Glutamatergic neuron (in vitro differentiated cells): ENCODE measurements at regions not wholly inside any gene's neighbourhood (a gene's known extent, or its start where the extent isn't known, plus 50 kb on each side); places are given as distances from the start of the nearest gene placed in this dataset.

Experiments used
- DNase-seq: peaks from one replicate; pipeline ENCODE4 v3.0.0; 2022
- H3K27ac Mint-ChIP-seq: one replicate; pipeline ENCODE4 v1.8.0; 2020; ENCODE audit warnings: mild to moderate bottlenecking, mixed read lengths, inconsistent platforms; ENCODE audit not compliant: unreplicated experiment
- H3K27me3 Mint-ChIP-seq: one replicate; pipeline ENCODE4 v1.8.0; 2020; ENCODE audit warnings: mild to moderate bottlenecking, moderate library complexity, mixed read lengths, inconsistent platforms; ENCODE audit not compliant: unreplicated experiment
- H3K36me3 Mint-ChIP-seq: one replicate; pipeline ENCODE4 v1.8.0; 2020; ENCODE audit warnings: mild to moderate bottlenecking, mixed read lengths, inconsistent platforms; ENCODE audit not compliant: unreplicated experiment
- H3K4me1 Mint-ChIP-seq: one replicate; pipeline ENCODE4 v1.8.0; 2020; ENCODE audit warnings: mild to moderate bottlenecking, low read depth, mixed read lengths, inconsistent platforms; ENCODE audit not compliant: unreplicated experiment
- H3K4me3 Mint-ChIP-seq: one replicate; pipeline ENCODE4 v1.8.0; 2020; ENCODE audit warnings: mild to moderate bottlenecking, mixed read lengths, inconsistent platforms; ENCODE audit not compliant: unreplicated experiment
- H3K9me3 Mint-ChIP-seq: one replicate; pipeline ENCODE4 v1.8.0; 2020; ENCODE audit warnings: mild to moderate bottlenecking, moderate library complexity, mixed read lengths, inconsistent platforms; ENCODE audit not compliant: unreplicated experiment
- CTCF ChIP-seq: fragments of 200-600 bp; sonication (generic); IDR thresholded peaks from one replicate; pipeline ENCODE4 v1.5.0; 2021; ENCODE audit not compliant: partially characterized antibody, unreplicated experiment

DNA sequence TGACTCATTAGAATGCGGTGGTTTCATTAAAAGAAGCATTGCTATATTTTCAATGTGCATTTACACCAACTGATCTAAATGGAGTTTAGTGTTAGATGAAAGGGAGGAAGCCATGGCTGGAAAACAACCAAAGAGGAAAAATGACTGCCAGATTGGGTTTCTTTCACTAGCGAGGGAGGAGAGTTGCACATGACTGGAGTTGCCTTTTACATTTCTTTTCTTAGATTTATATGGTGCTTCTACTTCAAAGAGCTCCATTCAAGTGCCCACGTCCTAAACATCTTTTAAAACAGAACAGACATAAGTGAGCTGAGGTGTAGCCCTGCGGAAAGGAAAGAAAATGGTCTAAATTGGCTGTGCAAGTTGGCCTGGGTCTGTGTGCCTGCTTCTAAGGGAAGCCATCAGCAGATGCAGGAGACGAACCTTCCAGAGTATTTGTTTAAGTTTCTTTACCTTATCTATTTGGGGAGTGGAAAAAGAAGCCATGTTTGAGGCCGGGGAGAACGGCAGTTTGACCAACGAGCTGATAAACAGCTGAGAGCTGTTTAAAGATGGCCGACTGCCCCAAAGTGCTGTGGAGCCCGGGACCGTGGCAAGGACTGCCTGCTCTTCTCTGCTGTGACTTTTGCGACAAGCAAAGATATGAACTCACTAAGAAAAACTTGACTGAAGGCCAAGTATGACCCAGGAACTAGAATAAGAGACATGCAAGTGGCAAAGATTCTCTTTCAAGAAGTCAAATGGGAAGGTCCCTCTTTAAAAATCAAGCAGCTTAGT, 327.0 kb downstream of the ZNF516 start:
- H3K4me3 Mint-ChIP-seq = no peak overlapping the region
- H3K36me3 Mint-ChIP-seq = peaks cover 5% of the 10 kb centered on the region
- no peaks in the 10 kb centered on the region for H3K4me1 Mint-ChIP-seq
- no peaks in the 10 kb centered on the region for H3K27me3 Mint-ChIP-seq
- DNase-seq = no peak
- no peak for TF ChIP-seq CTCF
- H3K27ac Mint-ChIP-seq = no peak overlapping the region
- H3K9me3 Mint-ChIP-seq = no peaks in the 10 kb centered on the region

GRCh38 chr18:76167410-76167809, 327.6 kb downstream of the ZNF516 start:
- H3K36me3 Mint-ChIP-seq = peaks cover 5% of the 10 kb centered on the region
- no peaks in the 10 kb centered on the region for H3K27me3 Mint-ChIP-seq
- no peak for TF ChIP-seq CTCF
- H3K4me3 Mint-ChIP-seq = no peak overlapping the region
- no peak overlapping the region for H3K27ac Mint-ChIP-seq
- no peaks in the 10 kb centered on the region for H3K9me3 Mint-ChIP-seq
- DNase-seq = no peak
- no peaks in the 10 kb centered on the region for H3K4me1 Mint-ChIP-seq

GRCh38 chr18:76162886-76163285, 332.2 kb downstream of the ZNF516 start:
- Mint-ChIP-seq H3K4me1 (no peaks in the 10 kb centered on the region), H3K27ac (no peak overlapping the region), H3K27me3 (no peaks in the 10 kb centered on the region), H3K36me3 (peaks cover 5% of the 10 kb centered on the region), H3K4me3 (no peak overlapping the region), H3K9me3 (no peaks in the 10 kb centered on the region)
- no peak for DNase-seq
- TF ChIP-seq CTCF = no peak

- Mint-ChIP-seq H3K27me3 (no peaks in the 10 kb centered on the region), H3K27ac (no peak overlapping the region), H3K9me3 (no peaks in the 10 kb centered on the region), H3K4me3 (no peak overlapping the region), H3K4me1 (no peaks in the 10 kb centered on the region), H3K36me3 (peaks cover 5% of the 10 kb centered on the region)
- no peak for DNase-seq
- TF ChIP-seq CTCF = no peak
Observed at GRCh38 chr18:76161983-76162382, 333.1 kb downstream of the ZNF516 start.

DNA sequence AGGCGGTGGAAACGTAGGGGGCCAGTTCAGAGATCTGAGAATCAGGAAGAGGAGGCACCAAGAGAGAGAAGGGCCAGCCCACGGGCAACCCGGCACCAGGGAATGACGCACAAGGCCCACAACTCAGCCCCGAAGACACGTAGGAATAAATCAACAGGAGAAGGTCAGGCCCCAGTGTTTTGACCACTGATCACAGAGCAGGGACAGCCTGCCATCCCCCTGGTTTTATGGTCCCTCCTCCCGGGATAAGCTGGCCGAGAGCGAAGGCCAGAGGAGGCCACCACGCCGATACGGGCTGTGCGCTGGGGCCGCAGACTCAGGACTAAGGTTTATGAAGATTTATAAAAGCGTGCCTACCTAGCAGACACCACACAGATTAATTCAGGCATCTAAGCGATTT, 341.4 kb downstream of the ZNF516 start:
- TF ChIP-seq CTCF = no peak

More for the DNA sequence above, 341.4 kb downstream of the ZNF516 start:
- Mint-ChIP-seq H3K27ac (no peak overlapping the region), H3K9me3 (peaks cover 4% of the 10 kb centered on the region), H3K36me3 (no peaks in the 10 kb centered on the region), H3K27me3 (peaks cover 5% of the 10 kb centered on the region), H3K4me1 (no peaks in the 10 kb centered on the region), H3K4me3 (no peak overlapping the region)
- DNase-seq = no peak
